Smooth muscle cell (in vitro differentiated cells): ENCODE measurements at regions not wholly inside any gene's neighbourhood (a gene's known extent, or its start where the extent isn't known, plus 50 kb on each side); places are given as distances from the start of the nearest gene placed in this dataset.

Source experiments
- DNase-seq: peaks from one replicate; lab custom pipeline; 2025; ENCODE audit not compliant: unreplicated experiment; lab: John Stamatoyannopoulos, UW
- H2AFZ ChIP-seq: fragments of 200-600 bp; sonication (generic); 2 replicates; pipeline ENCODE4 v1.6.0; 2016; ENCODE audit warnings: antibody characterized with exemption, low read depth, mild to moderate bottlenecking
- H3F3A ChIP-seq: fragments of 200-600 bp; sonication (generic); 2 replicates; pipeline ENCODE4 v1.6.0; 2017; ENCODE audit warnings: antibody characterized with exemption, low read depth
- H3K27ac ChIP-seq: fragments of 200-600 bp; sonication (generic); 2 replicates; pipeline ENCODE4 v1.5.1; 2016; ENCODE audit warnings: low read depth, mild to moderate bottlenecking
- H3K27me3 ChIP-seq: fragments of 200-600 bp; sonication (generic); 2 replicates; pipeline ENCODE4 v1.6.1; 2016; ENCODE audit warnings: low read depth, mild to moderate bottlenecking
- H3K36me3 ChIP-seq: fragments of 200-600 bp; sonication (generic); 2 replicates; pipeline ENCODE4 v1.5.1; 2016; ENCODE audit warnings: low read depth
- H3K4me1 ChIP-seq: fragments of 200-600 bp; sonication (generic); 2 replicates; pipeline ENCODE4 v1.5.1; 2016; ENCODE audit warnings: low read depth
- H3K4me2 ChIP-seq: fragments of 200-600 bp; sonication (generic); 2 replicates; pipeline ENCODE4 v1.6.0; 2016; ENCODE audit warnings: mild to moderate bottlenecking
- H3K4me3 ChIP-seq: fragments of 200-600 bp; sonication (generic); 2 replicates; pipeline ENCODE4 v1.5.1; 2016; ENCODE audit warnings: mild to moderate bottlenecking
- H3K79me2 ChIP-seq: fragments of 200-600 bp; sonication (generic); 2 replicates; pipeline ENCODE4 v1.6.0; 2016; ENCODE audit warnings: low read depth, mild to moderate bottlenecking
- H3K9ac ChIP-seq: fragments of 200-600 bp; sonication (generic); 2 replicates; pipeline ENCODE4 v1.6.0; 2016; ENCODE audit warnings: low read depth
- H3K9me3 ChIP-seq: fragments of 200-600 bp; sonication (generic); replicated peaks from 2 replicates; pipeline ENCODE4 v1.5.1; 2016; ENCODE audit warnings: low read depth
- H4K20me1 ChIP-seq: fragments of 200-600 bp; sonication (generic); 2 replicates; pipeline ENCODE4 v1.6.0; 2016; ENCODE audit warnings: low read depth
- WGBS: methylation state at CpG from one replicate; pipeline ENCODE4 v1.1.7; 2016; ENCODE audit warnings: low lambda C conversion rate; 5-methylcytosine and 5-hydroxymethylcytosine counted together
- TF ChIP-seq, protein P1 (sequence below): fragments of 200-600 bp; sonication (generic); IDR thresholded peaks from 2 replicates; pipeline ENCODE4 v1.5.1; 2017; ENCODE audit warnings: borderline replicate concordance, mild to moderate bottlenecking, antibody characterized with exemption; ENCODE audit not compliant: insufficient read depth, poor library complexity, severe bottlenecking

DNA sequence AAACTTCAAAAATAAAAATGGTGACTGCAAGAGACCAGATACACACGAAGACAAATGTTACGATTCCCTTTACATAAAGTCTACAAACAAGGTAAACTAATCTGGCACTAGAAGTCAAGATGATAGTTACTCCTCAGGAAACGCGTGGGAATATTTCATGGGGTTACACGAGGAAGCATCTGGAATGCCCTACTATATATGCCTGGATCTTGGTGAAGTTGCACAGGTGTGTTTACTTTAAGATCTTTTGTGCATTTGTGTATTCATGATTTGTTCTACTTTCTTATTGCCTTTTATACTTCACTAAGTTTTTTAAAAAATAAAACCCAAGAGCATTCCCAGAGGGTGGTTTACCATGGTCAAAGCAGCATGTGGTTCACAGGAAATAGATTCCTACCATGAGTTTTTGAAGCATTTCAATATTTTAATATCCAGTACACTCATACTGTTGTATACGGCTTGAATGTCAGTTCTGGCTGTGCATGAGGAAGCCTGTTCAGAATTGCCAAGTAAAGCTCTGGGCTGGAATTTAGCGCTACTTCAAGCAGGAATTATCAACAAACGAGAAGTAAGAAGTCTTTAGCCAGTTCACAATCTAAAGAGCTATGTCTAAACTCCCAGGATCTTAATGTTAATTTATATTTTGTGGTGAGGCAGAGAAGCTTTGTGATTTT, 239.8 kb upstream of the KLHL1 start:
- H3K4me1 ChIP-seq, result no peaks in the 10 kb centered on the region
- no peaks in the 10 kb centered on the region for H4K20me1 ChIP-seq
- no peak for DNase-seq
- H3K4me3 ChIP-seq, result no peak overlapping the region
- WGBS, result 88% methylated on average over 8 of the region's 8 CpGs
- no peaks in the 10 kb centered on the region for H3K79me2 ChIP-seq
- no peak overlapping the region for H3K27ac ChIP-seq
- H3K36me3 ChIP-seq, result no peaks in the 10 kb centered on the region
- no peak overlapping the region for H3K4me2 ChIP-seq
- no peak overlapping the region for H2AFZ ChIP-seq
- H3K9me3 ChIP-seq, result no peaks in the 10 kb centered on the region
- H3K27me3 ChIP-seq, result no peaks in the 10 kb centered on the region
- H3K9ac ChIP-seq, result no peak overlapping the region
- H3F3A ChIP-seq, result no peaks in the 10 kb centered on the region
- TF ChIP-seq, protein P1, sequence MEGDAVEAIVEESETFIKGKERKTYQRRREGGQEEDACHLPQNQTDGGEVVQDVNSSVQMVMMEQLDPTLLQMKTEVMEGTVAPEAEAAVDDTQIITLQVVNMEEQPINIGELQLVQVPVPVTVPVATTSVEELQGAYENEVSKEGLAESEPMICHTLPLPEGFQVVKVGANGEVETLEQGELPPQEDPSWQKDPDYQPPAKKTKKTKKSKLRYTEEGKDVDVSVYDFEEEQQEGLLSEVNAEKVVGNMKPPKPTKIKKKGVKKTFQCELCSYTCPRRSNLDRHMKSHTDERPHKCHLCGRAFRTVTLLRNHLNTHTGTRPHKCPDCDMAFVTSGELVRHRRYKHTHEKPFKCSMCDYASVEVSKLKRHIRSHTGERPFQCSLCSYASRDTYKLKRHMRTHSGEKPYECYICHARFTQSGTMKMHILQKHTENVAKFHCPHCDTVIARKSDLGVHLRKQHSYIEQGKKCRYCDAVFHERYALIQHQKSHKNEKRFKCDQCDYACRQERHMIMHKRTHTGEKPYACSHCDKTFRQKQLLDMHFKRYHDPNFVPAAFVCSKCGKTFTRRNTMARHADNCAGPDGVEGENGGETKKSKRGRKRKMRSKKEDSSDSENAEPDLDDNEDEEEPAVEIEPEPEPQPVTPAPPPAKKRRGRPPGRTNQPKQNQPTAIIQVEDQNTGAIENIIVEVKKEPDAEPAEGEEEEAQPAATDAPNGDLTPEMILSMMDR, result no peak

DNA sequence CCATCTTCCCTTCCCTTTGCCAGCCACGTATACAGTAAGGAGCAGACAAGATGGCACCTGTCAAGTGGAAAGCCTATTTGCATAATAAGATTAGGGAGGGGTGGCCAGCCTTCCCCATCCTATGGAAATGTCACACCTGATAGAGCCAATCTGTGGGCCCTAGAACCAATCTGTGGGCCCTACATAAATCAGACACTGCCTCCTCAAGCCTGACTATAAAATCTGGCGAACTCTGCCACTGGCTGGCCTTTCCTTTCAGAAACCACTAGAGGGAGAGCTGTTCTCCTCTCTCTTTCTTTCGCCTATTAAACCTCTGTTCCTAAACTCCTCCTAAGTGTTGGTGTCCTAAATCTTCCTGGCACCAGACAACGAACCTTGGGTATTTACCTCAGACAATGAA, 231.5 kb upstream of the KLHL1 start:
- WGBS, result 51% methylated on average over 4 of the region's 4 CpGs
- Histone ChIP-seq H2AFZ (no peak overlapping the region), H3K79me2 (no peaks in the 10 kb centered on the region), H3K4me1 (no peaks in the 10 kb centered on the region), H3F3A (no peaks in the 10 kb centered on the region), H3K36me3 (no peaks in the 10 kb centered on the region), H3K9me3 (no peaks in the 10 kb centered on the region), H3K9ac (no peak overlapping the region), H4K20me1 (no peaks in the 10 kb centered on the region), H3K4me2 (no peak overlapping the region), H3K27ac (no peak overlapping the region), H3K4me3 (no peak overlapping the region), H3K27me3 (no peaks in the 10 kb centered on the region)
- TF ChIP-seq, protein P1, result peak; percentile 65
- DNase-seq, result no peak

DNA sequence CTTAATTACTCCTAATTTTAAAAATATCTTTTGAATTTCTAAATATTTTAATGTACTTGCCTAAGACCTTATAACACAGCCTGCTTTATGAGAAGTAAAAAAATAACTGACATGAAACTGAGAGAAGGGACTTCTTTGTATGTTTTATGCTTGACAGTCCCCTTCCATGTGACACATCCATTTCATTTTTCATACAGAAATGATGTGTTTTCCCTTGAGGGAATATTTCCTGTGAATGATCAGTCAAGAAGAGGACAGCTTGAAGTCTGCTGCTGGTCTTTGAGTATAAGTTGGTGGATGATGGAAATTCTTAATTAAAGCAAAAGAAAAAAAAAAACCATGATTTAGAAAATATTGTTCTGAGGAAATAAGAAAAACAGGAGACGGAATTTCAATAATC, 230.4 kb upstream of the KLHL1 start:
- WGBS, result 79% methylated on average over 1 of the region's 1 CpG
- Histone ChIP-seq H3K79me2 (no peaks in the 10 kb centered on the region), H3K9me3 (no peaks in the 10 kb centered on the region), H3F3A (no peaks in the 10 kb centered on the region), H3K9ac (no peak overlapping the region), H3K36me3 (no peaks in the 10 kb centered on the region), H3K4me2 (no peak overlapping the region), H3K27me3 (no peaks in the 10 kb centered on the region), H3K4me3 (no peak overlapping the region), H3K27ac (no peak overlapping the region), H4K20me1 (no peaks in the 10 kb centered on the region), H2AFZ (no peak overlapping the region), H3K4me1 (no peaks in the 10 kb centered on the region)
- TF ChIP-seq, protein P1, result no peak
- DNase-seq, result no peak

DNA sequence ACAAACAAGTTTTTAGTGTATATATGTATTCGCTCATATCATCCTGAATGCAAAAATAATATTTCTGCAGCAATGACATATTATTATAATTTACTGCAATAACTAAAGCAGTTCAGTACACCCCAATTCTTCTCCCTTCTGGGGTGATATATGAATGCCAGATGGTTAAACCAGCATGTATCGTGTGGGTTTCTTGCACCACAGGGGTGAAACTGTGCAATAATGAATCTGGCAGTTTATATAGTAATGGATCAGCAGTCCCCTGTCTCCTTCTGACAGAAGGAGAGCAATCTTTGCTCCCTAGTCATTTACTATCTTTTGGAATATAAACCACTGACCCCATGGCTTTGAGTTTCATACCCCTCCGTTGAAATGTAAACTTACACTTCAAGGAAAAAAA, 228.6 kb upstream of the KLHL1 start:
- H4K20me1 ChIP-seq, result no peaks in the 10 kb centered on the region
- H2AFZ ChIP-seq, result no peak overlapping the region
- H3K9ac ChIP-seq, result no peak overlapping the region
- no peaks in the 10 kb centered on the region for H3K9me3 ChIP-seq
- no peak for DNase-seq
- no peaks in the 10 kb centered on the region for H3K4me1 ChIP-seq
- H3K4me3 ChIP-seq, result no peak overlapping the region
- no peak overlapping the region for H3K27ac ChIP-seq
- H3K4me2 ChIP-seq, result no peak overlapping the region
- TF ChIP-seq, protein P1, result no peak
- WGBS, result 88% methylated on average over 3 of the region's 3 CpGs
- H3F3A ChIP-seq, result no peaks in the 10 kb centered on the region
- H3K79me2 ChIP-seq, result no peaks in the 10 kb centered on the region
- H3K36me3 ChIP-seq, result no peaks in the 10 kb centered on the region
- no peaks in the 10 kb centered on the region for H3K27me3 ChIP-seq
